Activated naive CD8-positive, alpha-beta T cell (primary cell): ENCODE measurements at regions not wholly inside any gene's neighbourhood (a gene's known extent, or its start where the extent isn't known, plus 50 kb on each side); places are given as distances from the start of the nearest gene placed in this dataset.
"Not testable (repeated sequence)": the region's sequence is repeated elsewhere in the genome, so short reads cannot be mapped to it uniquely, and the experiment has no call there.

Source experiments
- H3K27ac Mint-ChIP-seq: one replicate; pipeline ENCODE4 v1.8.0; 2021; ENCODE audit warnings: mixed read lengths
- H3K27me3 Mint-ChIP-seq: one replicate; pipeline ENCODE4 v1.8.0; 2021; ENCODE audit warnings: mixed read lengths
- H3K36me3 Mint-ChIP-seq: one replicate; pipeline ENCODE4 v1.8.0; 2021; ENCODE audit warnings: mixed read lengths
- H3K4me1 Mint-ChIP-seq: one replicate; pipeline ENCODE4 v1.8.0; 2021; ENCODE audit warnings: low read depth, mixed read lengths
- H3K4me3 Mint-ChIP-seq: one replicate; pipeline ENCODE4 v1.8.0; 2021; ENCODE audit warnings: mild to moderate bottlenecking, mixed read lengths
- H3K9me3 Mint-ChIP-seq: one replicate; pipeline ENCODE4 v1.8.0; 2021; ENCODE audit warnings: low read depth, mixed read lengths

DNA sequence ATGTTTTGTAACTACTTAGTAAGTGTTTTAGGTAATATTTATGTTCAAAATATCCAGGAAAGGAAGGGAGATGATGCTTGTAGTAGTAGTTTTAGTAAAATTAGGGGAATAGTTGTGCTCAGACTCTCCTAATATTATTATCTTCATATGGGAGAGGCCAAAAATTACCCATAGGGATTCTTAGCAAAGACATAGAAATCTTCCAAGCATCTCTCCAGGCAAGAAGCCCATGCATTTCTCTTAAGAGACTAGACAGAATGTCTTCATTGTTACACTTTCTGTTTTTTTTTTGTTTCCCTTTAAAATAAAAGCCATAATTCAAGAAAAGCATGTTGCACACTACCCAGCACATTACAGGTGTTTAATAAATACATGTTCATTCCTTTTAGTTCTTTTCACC lies 180.6 kb downstream of the CYB561 start:
- H3K27ac Mint-ChIP-seq, result no peak overlapping the region
- no peaks in the 10 kb centered on the region for H3K4me1 Mint-ChIP-seq
- no peaks in the 10 kb centered on the region for H3K27me3 Mint-ChIP-seq
- H3K4me3 Mint-ChIP-seq, result no peak overlapping the region
- no peaks in the 10 kb centered on the region for H3K9me3 Mint-ChIP-seq
- H3K36me3 Mint-ChIP-seq, result peaks cover 9% of the 10 kb centered on the region

DNA sequence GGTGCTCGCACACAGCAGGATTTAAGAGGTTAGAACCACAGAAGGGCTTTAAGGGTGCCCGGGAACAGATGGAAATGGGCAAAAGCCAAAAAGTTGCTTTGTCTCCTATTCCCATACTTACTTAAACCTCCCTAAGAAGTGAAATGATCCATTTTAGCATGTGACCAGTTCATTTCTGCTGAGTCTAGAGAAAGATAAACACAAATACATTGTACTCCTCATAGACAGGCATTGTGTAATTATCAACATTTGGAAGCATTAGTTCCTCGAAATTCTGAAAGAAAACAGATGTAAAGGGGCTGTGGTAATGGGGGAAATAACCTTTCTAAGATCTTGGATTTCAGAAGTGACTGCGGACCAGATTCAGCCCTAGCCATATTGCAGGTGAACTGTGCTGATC lies 178.3 kb downstream of the CYB561 start:
- Mint-ChIP-seq H3K27ac (no peak overlapping the region), H3K4me3 (no peak overlapping the region), H3K36me3 (peaks cover 11% of the 10 kb centered on the region), H3K27me3 (no peaks in the 10 kb centered on the region), H3K9me3 (no peaks in the 10 kb centered on the region), H3K4me1 (no peaks in the 10 kb centered on the region)

DNA sequence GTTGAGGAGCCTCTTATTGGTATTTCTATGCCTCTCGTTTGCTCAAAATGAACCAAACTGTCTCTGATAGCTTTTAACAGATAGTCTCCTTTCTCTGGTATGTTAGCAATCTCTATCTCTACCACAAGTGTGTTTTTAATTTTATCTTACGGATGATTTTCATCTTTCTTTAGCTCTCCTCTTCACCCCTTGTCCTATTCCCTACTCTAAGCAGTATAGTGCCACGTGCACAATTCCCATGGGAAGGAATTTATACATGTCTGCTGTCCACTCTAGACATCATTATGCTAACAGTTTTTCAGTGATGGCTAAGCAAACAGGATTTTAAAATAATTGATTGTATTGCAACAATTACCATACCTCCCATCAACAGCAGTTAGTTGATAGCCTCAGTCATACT lies 177.3 kb downstream of the CYB561 start:
- Mint-ChIP-seq H3K36me3 (peaks cover 11% of the 10 kb centered on the region), H3K9me3 (no peaks in the 10 kb centered on the region), H3K4me1 (no peaks in the 10 kb centered on the region), H3K27ac (no peak overlapping the region), H3K4me3 (no peak overlapping the region), H3K27me3 (no peaks in the 10 kb centered on the region)

DNA sequence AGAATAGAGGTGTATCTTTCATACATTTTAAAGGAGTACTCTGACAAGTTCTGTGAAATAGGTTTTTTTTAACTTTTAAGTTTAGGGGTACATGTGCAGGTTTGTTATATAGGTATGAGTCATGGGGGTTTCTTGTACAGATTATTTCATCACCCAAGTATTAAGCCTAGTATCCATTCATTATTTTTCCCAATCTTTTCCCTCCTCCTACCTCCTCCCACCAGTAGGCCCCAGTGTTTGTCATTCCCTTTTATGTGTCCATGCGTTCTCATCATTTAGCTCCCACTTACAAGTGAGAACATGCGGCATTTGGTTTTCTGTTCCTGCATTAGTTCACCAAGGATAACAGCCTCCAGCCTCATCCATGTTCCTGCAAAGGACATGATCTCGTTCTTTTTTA lies 175.5 kb downstream of the CYB561 start:
- H3K27me3 Mint-ChIP-seq, result no peaks in the 10 kb centered on the region
- peaks cover 5% of the 10 kb centered on the region for H3K4me1 Mint-ChIP-seq
- H3K4me3 Mint-ChIP-seq, result no peak overlapping the region
- no peaks in the 10 kb centered on the region for H3K9me3 Mint-ChIP-seq
- H3K27ac Mint-ChIP-seq, result no peak overlapping the region
- H3K36me3 Mint-ChIP-seq, result peaks cover 13% of the 10 kb centered on the region

DNA sequence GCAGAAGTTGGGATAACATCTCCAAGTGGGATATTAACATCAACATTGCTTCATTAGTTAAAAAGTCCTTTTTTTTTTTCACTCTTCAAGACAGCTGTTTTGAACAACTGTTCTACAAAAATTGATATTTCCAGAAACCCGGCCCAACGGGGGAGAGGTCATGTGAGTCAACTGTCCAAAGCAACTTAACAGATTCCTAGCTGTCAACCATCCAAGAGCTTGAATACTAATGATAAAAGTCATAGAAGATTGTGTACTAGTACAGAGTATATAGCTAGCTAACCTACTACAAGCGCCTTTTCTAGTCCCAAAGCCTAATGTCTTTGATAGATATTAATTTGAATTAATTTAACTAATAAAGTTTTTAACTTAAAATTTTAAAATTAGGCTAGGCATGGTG lies 172.0 kb downstream of the CYB561 start:
- Mint-ChIP-seq H3K4me3 (no peak overlapping the region), H3K27me3 (no peaks in the 10 kb centered on the region), H3K36me3 (peaks cover 12% of the 10 kb centered on the region), H3K9me3 (no peaks in the 10 kb centered on the region), H3K27ac (no peak overlapping the region), H3K4me1 (peaks cover 16% of the 10 kb centered on the region)

DNA sequence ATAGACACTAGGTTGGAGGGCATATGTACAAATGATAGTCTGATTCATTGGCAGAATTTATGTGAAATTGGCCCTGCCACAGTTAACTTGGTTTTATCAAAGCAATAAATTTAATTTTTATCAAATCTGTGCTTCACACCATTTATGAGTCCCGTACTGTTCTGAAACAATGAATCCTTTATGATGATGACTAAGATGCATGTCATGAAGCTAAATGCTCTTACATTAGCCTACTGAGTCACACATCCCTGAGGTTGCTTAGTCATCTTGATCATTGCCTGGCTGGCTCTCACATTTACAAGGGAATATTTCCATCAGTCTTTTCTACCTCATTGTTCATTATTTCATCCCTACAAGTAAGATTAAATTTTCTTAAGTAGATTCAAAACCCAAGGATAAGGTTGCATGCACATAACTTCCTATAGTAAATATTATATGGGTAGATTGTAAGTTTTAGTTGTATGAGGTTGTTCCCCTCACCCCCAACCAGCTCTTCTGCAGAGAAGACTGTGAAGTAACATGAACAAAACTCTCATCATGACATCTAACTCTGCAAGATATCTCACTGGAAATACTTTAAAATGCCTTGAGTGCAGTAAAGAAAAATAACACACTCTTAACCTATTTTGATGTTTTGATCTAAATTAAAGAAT lies 170.7 kb downstream of the CYB561 start:
- Mint-ChIP-seq H3K9me3 (no peaks in the 10 kb centered on the region), H3K4me3 (no peak overlapping the region), H3K27ac (peak overlapping the region; percentile 36), H3K27me3 (no peaks in the 10 kb centered on the region), H3K36me3 (peaks cover 11% of the 10 kb centered on the region), H3K4me1 (peaks cover 16% of the 10 kb centered on the region)

DNA sequence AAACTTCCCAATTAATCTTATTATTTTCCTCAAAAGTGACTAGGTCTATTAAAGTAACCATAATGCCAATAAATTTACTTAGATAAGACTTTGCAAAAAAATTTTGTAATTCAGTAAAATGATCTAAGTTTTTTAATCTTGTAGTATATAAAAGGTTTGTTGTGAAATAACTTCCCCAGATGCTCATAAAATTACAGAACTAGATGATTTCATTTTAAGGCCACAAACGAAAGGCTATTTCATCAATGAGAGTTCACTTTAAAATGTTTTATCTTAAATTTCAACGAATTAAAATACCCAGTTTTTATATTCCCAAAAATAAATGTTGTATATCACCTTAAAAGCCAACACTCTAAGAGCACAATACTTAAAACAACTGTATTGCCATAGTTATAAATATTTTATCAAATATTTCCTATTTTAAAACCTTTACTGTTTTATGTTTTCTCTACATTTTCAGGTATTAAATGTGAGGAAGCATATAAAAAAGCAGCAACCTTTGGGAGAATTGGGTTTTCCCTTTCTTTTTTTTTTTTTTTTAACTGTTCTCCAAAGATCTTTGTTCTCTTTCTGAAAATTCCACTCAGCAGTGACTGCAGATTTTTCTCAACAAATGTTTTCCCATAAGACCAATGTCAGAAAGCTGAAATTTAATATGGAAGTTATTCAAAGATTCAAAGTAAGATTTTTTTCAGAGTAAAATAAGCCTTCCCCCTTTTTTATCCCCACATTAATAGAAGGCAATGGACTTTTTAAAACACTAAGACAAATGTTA lies 169.9 kb downstream of the CYB561 start:
- Mint-ChIP-seq H3K9me3 (no peaks in the 10 kb centered on the region), H3K4me3 (no peak overlapping the region), H3K4me1 (peaks cover 16% of the 10 kb centered on the region), H3K27me3 (no peaks in the 10 kb centered on the region), H3K36me3 (peaks cover 9% of the 10 kb centered on the region), H3K27ac (no peak overlapping the region)

DNA sequence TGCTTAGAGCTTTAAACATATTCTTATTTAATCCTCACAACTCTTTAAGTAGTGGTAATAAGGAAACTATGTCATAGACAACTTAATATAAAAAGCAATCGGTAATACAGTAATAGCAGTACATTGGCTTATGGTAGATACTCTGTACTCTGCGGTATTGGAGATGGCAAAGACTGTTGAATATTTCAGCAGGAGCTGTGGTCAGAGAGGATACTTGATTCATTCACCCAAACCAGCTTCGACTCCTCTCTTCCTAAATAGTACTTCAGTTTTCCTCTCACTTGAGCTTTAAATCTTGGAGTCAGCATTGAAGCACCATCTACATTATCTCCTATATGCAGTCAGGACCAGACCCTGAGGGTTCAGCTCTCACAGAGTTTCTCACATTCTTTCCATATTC lies 169.3 kb downstream of the CYB561 start:
- H3K4me1 Mint-ChIP-seq, result peaks cover 16% of the 10 kb centered on the region
- no peaks in the 10 kb centered on the region for H3K27me3 Mint-ChIP-seq
- no peaks in the 10 kb centered on the region for H3K9me3 Mint-ChIP-seq
- H3K27ac Mint-ChIP-seq, result no peak overlapping the region
- peaks cover 12% of the 10 kb centered on the region for H3K36me3 Mint-ChIP-seq
- H3K4me3 Mint-ChIP-seq, result no peak overlapping the region

DNA sequence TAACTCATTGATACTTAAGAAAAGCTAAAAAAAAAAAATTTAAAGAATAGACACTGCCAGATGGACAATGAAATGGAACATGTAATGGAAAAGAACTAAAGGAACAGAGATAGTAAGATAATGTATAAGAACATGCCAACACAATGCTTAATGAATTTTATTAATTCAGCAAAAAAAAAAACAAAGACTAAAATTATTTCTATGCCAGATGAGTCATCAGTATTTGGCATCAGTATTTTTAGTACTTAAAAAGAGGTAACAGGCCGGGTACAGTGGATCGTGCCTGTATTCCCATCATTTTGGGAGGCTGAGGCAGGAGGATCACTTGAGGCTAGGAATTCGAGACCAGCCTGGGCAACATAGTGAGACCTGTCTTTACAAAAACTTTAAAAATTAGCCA lies 168.5 kb downstream of the CYB561 start:
- H3K27me3 Mint-ChIP-seq, result no peaks in the 10 kb centered on the region
- H3K36me3 Mint-ChIP-seq, result peaks cover 16% of the 10 kb centered on the region
- H3K9me3 Mint-ChIP-seq, result no peaks in the 10 kb centered on the region
- no peak overlapping the region for H3K27ac Mint-ChIP-seq
- H3K4me1 Mint-ChIP-seq, result peaks cover 16% of the 10 kb centered on the region
- H3K4me3 Mint-ChIP-seq, result no peak overlapping the region

DNA sequence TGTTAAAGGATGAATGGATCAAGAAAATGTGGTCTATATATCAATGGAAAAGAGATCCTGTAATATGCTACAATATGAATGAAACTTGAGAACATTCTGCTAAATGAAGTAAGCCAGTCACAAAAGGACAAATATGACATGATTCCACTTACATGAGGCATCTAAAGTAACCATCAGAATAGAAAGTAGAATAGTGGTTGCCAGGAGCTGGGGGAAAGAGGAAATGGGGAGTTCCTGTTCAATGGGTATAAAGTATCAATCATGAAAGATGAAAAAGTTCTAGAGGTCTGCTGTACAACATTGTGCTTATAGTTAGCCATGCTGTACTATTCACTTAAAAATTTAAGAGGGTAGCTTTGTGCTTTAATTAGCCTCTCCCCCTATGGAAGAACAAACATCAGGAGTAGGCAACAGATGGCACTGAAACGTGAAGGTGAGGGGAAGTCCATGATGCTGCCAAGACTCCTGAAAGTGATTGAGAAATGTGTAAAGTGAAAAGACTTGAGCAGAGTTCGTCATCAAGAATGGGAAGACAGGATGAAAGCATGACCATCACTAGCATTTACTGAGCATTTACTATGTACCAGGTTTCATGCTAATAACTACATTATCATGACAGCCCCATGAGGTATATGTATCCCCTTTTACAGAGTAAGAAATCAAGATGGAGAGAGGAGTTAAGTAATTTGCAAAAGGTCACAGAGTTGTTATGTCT lies 167.2 kb downstream of the CYB561 start:
- Mint-ChIP-seq H3K27ac (no peak overlapping the region), H3K9me3 (peaks cover 7% of the 10 kb centered on the region), H3K36me3 (peaks cover 24% of the 10 kb centered on the region), H3K27me3 (no peaks in the 10 kb centered on the region), H3K4me1 (peaks cover 16% of the 10 kb centered on the region), H3K4me3 (no peak overlapping the region)

DNA sequence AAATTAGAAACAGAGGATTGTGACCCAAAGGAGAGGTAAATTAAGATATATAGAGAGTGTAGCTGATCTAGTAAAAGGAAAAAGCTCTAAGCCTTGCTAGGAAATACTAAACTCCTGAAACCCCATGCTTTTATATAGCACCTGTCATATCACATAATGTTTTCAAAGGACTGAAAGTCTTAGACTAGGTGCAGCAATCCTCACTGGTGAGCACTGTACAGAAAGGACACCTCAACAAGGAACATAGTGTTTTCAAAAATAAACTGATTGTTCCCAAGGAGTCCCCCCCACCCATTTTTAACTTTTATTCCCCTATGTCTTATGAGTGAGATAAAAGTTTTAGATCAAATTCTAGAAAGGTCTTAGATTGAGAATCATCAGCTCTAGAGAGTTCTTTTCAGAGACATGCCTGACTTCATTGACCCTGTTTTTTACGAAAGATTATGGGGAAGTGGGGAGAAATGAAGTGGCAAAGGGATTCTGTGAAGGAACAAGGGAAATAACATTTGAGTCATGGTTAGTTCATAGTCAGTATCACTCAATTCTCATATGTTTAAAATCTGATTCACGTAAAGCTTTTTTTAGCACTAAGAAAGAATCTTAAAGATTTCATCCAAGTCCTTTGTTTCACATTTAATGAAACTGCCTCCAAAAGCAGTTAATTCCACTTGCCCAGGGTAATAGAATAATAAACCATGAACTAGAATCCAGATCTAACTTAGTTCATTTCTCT lies 166.4 kb downstream of the CYB561 start:
- Mint-ChIP-seq H3K9me3 (peaks cover 11% of the 10 kb centered on the region), H3K4me1 (peaks cover 16% of the 10 kb centered on the region), H3K27ac (no peak overlapping the region), H3K4me3 (no peak overlapping the region), H3K27me3 (no peaks in the 10 kb centered on the region), H3K36me3 (peaks cover 28% of the 10 kb centered on the region)

DNA sequence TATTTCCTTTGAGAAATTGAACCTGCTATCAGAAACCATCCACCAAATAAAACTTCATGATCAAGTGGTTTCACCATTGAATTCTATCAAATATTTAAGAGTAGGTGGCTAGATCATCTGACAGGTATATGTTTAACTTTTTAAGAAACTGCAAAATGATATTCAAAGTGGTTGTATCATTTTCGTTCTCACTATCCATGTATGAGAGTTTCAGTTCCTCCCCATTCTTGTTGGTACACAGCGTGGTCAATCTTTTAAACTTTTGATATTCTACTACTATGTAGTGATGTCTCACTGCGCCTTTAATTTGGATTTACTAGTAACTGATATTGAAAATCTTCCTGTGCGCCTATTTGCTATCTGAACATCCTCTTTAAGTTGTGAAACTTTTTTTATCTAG lies 163.7 kb downstream of the CYB561 start:
- peaks cover 29% of the 10 kb centered on the region for H3K9me3 Mint-ChIP-seq
- no peak overlapping the region for H3K27ac Mint-ChIP-seq
- no peak overlapping the region for H3K4me3 Mint-ChIP-seq
- no peaks in the 10 kb centered on the region for H3K27me3 Mint-ChIP-seq
- H3K4me1 Mint-ChIP-seq, result peaks cover 4% of the 10 kb centered on the region
- peaks cover 44% of the 10 kb centered on the region for H3K36me3 Mint-ChIP-seq

DNA sequence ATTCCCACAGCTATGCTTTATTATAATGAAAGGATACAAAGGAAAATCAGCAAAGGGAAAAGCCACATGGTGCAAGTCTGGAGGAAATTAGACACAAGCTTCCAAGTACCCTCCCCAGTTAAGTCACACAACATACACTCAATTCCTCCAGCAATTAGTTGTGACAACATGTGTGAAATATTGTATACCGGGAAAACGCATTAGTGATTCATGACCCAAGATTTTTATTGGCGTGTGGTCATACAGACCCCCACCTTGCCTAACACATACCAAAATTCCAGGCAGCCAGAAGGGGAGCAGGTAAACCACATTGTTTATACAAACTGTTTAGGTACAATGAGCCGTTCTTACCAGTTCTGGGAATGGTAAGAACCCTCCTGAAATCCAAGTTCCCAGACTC lies 160.6 kb downstream of the CYB561 start:
- Mint-ChIP-seq H3K27ac (no peak overlapping the region), H3K36me3 (peaks cover 45% of the 10 kb centered on the region), H3K9me3 (peaks cover 29% of the 10 kb centered on the region)

DNA sequence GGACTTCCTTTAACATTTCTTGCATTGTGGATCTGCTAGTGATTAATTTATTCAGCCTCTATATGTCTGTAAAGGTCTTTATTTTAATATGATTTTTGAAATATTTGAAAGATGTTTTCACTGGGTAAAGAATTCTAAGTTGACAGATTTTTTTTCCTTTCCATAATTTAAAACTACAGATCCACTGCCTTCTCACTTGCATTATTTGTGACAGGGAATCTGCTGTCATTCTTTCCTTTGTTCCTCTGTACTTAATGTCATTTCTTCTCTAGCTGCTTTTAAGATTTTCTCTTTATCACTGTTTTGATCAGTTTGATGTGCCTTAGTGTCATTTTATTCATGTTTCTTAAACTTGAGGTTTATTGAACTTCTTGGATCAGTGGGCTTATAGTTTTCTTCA lies 159.9 kb downstream of the CYB561 start:
- Mint-ChIP-seq H3K4me1 (no peaks in the 10 kb centered on the region), H3K36me3 (peaks cover 46% of the 10 kb centered on the region), H3K27me3 (no peaks in the 10 kb centered on the region), H3K27ac (no peak overlapping the region), H3K4me3 (no peak overlapping the region), H3K9me3 (peaks cover 29% of the 10 kb centered on the region)

More for the DNA sequence above, 160.6 kb downstream of the CYB561 start:
- no peaks in the 10 kb centered on the region for H3K27me3 Mint-ChIP-seq
- H3K4me3 Mint-ChIP-seq, result no peak overlapping the region
- H3K4me1 Mint-ChIP-seq, result no peaks in the 10 kb centered on the region

DNA sequence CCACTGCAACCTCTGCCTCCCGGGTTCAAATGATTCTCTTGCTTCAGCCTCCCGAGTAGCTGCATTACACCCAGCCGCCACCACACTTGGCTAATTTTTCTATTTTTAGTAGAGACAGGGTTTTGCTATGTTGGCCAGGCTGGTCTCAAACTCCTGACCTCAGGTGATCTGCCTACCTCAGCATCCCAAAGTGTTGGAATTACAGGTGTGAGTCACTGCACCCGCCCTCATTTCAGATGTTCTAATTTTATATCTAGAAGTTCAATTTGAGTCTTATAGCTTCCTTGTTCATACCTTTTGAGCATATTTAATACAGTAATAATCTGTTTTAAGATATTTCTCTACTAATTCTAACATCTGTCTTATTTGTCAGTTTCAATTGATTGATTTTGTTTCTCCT lies 159.1 kb downstream of the CYB561 start:
- not testable (repeated sequence) for H3K4me1 Mint-ChIP-seq, H3K27ac Mint-ChIP-seq, H3K4me3 Mint-ChIP-seq, H3K27me3 Mint-ChIP-seq
- Mint-ChIP-seq H3K36me3 (peaks cover 42% of the 10 kb centered on the region), H3K9me3 (peaks cover 29% of the 10 kb centered on the region)
